Astrocyte (in vitro differentiated cells and primary cell): ENCODE measurements at regions not wholly inside any gene's neighbourhood (a gene's known extent, or its start where the extent isn't known, plus 50 kb on each side); places are given as distances from the start of the nearest gene placed in this dataset.

Source experiments
- EZH2 ChIP-seq: IDR thresholded peaks from 2 replicates; pipeline ENCODE4 v1.6.1; 2012; ENCODE audit warnings: mild to moderate bottlenecking, low read length, inconsistent platforms; ENCODE audit not compliant: insufficient read depth
- TF ChIP-seq, protein P1 (sequence below): IDR thresholded peaks from 2 replicates; pipeline ENCODE4 v1.5.1; 2011; ENCODE audit warnings: low read depth, mild to moderate bottlenecking, inconsistent platforms, low read length, moderate library complexity; ENCODE audit not compliant: insufficient read depth

DNA sequence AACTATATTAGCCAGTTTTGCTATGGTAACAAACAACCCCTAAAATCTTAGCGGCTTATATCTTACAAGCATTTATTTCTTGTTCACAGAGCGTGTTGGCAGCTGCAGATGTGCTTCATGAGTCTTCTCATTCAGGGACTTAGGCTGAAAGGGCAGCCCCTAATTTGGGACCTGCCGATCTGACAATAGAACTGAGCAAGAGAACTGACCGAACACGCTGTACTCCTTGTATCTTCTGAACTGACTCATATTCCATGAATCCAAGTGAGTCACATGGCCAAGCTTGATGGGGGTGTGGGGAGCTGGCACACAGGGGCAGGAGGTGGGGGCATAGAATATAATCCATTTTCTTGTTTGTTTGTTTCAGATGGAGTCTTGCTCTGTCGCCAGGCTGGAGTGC is 481.7 kb upstream of the CADM1 start:
- TF ChIP-seq, protein P1, sequence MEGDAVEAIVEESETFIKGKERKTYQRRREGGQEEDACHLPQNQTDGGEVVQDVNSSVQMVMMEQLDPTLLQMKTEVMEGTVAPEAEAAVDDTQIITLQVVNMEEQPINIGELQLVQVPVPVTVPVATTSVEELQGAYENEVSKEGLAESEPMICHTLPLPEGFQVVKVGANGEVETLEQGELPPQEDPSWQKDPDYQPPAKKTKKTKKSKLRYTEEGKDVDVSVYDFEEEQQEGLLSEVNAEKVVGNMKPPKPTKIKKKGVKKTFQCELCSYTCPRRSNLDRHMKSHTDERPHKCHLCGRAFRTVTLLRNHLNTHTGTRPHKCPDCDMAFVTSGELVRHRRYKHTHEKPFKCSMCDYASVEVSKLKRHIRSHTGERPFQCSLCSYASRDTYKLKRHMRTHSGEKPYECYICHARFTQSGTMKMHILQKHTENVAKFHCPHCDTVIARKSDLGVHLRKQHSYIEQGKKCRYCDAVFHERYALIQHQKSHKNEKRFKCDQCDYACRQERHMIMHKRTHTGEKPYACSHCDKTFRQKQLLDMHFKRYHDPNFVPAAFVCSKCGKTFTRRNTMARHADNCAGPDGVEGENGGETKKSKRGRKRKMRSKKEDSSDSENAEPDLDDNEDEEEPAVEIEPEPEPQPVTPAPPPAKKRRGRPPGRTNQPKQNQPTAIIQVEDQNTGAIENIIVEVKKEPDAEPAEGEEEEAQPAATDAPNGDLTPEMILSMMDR = no peak
- no peak for TF ChIP-seq EZH2
